Right lobe of liver (tissue), 6 donors: ENCODE measurements at regions not wholly inside any gene's neighbourhood (a gene's known extent, or its start where the extent isn't known, plus 50 kb on each side); places are given as distances from the start of the nearest gene placed in this dataset.

Source experiments
- ATAC-seq, 4 donors: fragments of 200-7000 bp; cut with Tn5 transposase; one replicate each; pipeline ENCODE4 v1.9.1; 2020; ENCODE audit warnings: mild to moderate bottlenecking in 4 of 4, moderate library complexity in 4 of 4
- DNase-seq, 3 donors: peaks; one replicate each; pipeline ENCODE4 v3.0.0-alpha.2; 2020
- H3K27ac ChIP-seq, 3 donors: fragments of 200-600 bp; one replicate each; pipeline ENCODE4 v1.8.0; 2022
- H3K27me3 ChIP-seq, 2 donors: fragments of 200-600 bp; one replicate each; pipeline ENCODE4 v1.8.0; 2022
- H3K36me3 ChIP-seq, 4 donors: fragments of 200-600 bp; sonication (generic) in 1 of 4; one replicate each; pipeline versions ENCODE4 v1.5.1 to v1.8.0; 2017 to 2022; ENCODE audit warnings: control low read depth in 1 of 4
- H3K4me1 ChIP-seq, 4 donors: fragments of 200-600 bp; sonication (generic) in 1 of 4; one replicate each; pipeline versions ENCODE4 v1.5.1 to v1.8.0; 2017 to 2022; ENCODE audit warnings: control low read depth in 1 of 4
- H3K4me3 ChIP-seq, 3 donors: fragments of 200-600 bp; one replicate each; pipeline ENCODE4 v1.8.0; 2022
- H3K9me3 ChIP-seq, 4 donors: fragments of 200-600 bp; sonication (generic) in 1 of 4; one replicate each; pipeline versions ENCODE4 v1.5.1 to v1.8.0; 2017 to 2022; ENCODE audit warnings: control low read depth in 1 of 4
- POLR2A ChIP-seq: fragments of 450-650 bp; IDR thresholded peaks from one replicate; pipeline ENCODE4 v1.6.1; 2017; ENCODE audit warnings: antibody characterized with exemption, mild to moderate bottlenecking
- WGBS: methylation state at CpG from one replicate; pipeline ENCODE4 v1.1.6; 2018; ENCODE audit warnings: low coverage, low lambda C conversion rate; ENCODE audit not compliant: insufficient coverage; ENCODE audit errors: missing lambda C conversion rate; 5-methylcytosine and 5-hydroxymethylcytosine counted together
- intact Hi-C, 2 donors: fragments of 100-400 bp; cut with DNase I; formaldehyde crosslinking; loops; one replicate each; pipeline versions ENCODE4 v1.11.2 to v1.14.1; 2022
- TF ChIP-seq, protein P1 (sequence below), 4 donors: fragments of 200-600 bp in 3 of 4; fragments of 450-650 bp in 1 of 4; IDR thresholded peaks; one replicate each; pipeline versions ENCODE4 v1.5.1 to v1.8.0; 2016 to 2022; ENCODE audit warnings: antibody characterized with exemption in 4 of 4, mild to moderate bottlenecking in 2 of 4
- donor health status: DM: no; HTN: yes; CAD: no.
- donor health status: DM: no; HTN: no; CAD: no.
- donor health status: DM: no; HTN: no; CAD: no.
- donor health status: DM: no; HTN: yes; CAD: no.
- donor health status: DM: no; HTN: yes; CAD: no.

DNA sequence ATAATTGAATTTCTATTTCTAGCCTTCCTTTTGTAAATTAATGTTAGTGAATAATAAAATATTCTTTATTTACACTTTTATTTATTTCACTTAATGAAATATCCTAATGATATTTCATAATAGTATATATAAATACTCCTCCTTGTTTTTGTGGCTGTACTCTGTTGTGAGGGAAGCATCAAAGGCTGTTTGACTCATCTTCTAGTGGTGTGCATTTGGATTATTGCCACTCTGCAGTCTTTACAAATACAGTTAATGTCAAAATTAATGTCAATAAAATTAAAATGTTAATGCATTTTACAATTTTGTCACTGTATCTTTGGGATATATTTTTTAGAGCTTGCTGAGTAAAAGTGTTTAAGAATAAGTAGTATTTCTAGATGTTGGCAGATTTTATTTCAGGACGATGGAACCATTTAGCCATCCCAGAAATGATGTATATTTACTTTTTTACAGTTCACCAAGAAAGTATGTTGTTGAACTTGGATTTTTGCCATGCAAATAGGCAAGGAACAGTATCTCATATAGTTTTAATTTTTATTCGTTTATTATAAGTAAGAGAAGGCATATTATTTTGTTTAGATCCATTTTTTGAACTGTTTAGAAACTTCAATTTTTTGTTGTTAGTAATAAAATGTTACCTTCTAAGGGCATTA lies 281.2 kb upstream of the SLITRK6 start:
- Histone ChIP-seq H3K9me3 (no peaks in the 10 kb centered on the region), H3K4me1 (no peaks in the 10 kb centered on the region), H3K27me3 (no peaks in the 10 kb centered on the region), H3K36me3 (no peaks in the 10 kb centered on the region), H3K27ac (no peak overlapping the region), H3K4me3 (no peak overlapping the region)
- TF ChIP-seq, protein P1, sequence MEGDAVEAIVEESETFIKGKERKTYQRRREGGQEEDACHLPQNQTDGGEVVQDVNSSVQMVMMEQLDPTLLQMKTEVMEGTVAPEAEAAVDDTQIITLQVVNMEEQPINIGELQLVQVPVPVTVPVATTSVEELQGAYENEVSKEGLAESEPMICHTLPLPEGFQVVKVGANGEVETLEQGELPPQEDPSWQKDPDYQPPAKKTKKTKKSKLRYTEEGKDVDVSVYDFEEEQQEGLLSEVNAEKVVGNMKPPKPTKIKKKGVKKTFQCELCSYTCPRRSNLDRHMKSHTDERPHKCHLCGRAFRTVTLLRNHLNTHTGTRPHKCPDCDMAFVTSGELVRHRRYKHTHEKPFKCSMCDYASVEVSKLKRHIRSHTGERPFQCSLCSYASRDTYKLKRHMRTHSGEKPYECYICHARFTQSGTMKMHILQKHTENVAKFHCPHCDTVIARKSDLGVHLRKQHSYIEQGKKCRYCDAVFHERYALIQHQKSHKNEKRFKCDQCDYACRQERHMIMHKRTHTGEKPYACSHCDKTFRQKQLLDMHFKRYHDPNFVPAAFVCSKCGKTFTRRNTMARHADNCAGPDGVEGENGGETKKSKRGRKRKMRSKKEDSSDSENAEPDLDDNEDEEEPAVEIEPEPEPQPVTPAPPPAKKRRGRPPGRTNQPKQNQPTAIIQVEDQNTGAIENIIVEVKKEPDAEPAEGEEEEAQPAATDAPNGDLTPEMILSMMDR (IDR thresholded peaks at IDR 0.05) = no peak
- TF ChIP-seq POLR2A = no peak
- whole genome bisulfite sequencing = 21% methylated on average over 2 of the region's 2 CpGs
- DNase-seq (no peak), ATAC-seq (no peak)
- intact Hi-C loops = no loop called here

DNA sequence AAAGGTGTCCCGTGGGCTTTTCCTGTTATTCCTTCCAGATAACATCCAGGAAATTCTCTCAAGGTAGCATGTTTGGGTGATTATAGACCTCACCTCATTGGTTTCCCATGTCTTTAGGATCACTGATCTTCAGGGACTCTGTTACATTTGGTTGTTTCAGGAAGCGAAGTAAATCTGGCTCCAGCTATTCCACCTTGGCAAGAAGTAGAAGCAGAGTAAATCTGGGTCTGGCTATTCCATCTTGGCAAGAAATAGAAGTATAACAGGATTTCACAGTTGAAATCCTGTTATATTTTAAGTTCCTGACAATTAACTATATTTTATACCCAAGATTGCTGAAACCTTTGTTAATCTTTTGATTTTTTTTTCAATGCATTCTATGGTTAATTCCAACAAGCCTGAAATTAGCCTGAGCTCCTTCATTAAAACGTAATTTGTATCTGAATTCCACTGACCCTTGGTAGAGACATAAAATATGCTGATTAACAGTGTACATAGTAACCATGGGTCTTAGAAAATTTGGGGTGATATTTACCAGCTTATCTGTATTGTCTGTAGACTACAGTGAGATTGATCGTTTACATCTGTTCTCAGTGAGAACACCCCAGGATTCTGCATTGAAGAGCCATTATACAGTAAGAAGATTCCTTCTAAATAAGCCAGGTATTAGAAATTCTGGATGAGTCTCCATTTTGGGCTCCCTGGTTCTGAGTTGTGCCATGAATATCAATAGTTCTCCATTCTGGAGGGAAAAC lies 267.6 kb upstream of the SLITRK6 start:
- Histone ChIP-seq H3K4me1 (no peaks in the 10 kb centered on the region), H3K36me3 (no peaks in the 10 kb centered on the region), H3K27me3 (no peaks in the 10 kb centered on the region), H3K27ac (no peak overlapping the region), H3K4me3 (no peak overlapping the region), H3K9me3 (no peaks in the 10 kb centered on the region)
- WGBS = 36% methylated on average over 4 of the region's 4 CpGs
- intact Hi-C loops = no loop called here
- TF ChIP-seq, protein P1 (IDR thresholded peaks at IDR 0.05) = no peak
- TF ChIP-seq POLR2A = no peak
- no peak for ATAC-seq
- no peak for DNase-seq

DNA sequence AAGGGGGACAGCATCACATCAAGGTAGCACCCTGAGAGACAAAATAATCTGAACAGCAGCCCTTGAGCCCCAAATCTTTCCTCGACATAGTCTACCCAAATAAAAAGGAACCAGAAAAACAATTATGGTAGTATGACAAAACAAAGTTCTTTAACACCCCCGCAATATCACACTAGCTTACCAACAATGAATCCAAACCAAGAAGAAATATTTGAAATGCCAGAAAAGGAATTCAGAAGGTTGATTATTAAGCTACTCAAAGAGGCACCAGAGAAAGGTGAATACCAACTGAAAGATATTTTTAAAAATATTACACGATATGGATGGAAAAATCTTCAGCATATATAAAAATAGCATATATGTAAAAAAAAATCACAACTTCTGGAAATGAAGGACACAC lies 252.9 kb upstream of the SLITRK6 start:
- Histone ChIP-seq H3K36me3 (no peaks in the 10 kb centered on the region), H3K27me3 (no peaks in the 10 kb centered on the region), H3K9me3 (no peaks in the 10 kb centered on the region), H3K27ac (no peak overlapping the region), H3K4me1 (no peaks in the 10 kb centered on the region), H3K4me3 (no peak overlapping the region)
- TF ChIP-seq, protein P1 (IDR thresholded peaks at IDR 0.05) = no peak
- TF ChIP-seq POLR2A = no peak
- 41% methylated on average over 3 of the region's 3 CpGs for WGBS
- intact Hi-C loops = no loop called here
- DNase-seq (no peak), ATAC-seq (no peak)

DNA sequence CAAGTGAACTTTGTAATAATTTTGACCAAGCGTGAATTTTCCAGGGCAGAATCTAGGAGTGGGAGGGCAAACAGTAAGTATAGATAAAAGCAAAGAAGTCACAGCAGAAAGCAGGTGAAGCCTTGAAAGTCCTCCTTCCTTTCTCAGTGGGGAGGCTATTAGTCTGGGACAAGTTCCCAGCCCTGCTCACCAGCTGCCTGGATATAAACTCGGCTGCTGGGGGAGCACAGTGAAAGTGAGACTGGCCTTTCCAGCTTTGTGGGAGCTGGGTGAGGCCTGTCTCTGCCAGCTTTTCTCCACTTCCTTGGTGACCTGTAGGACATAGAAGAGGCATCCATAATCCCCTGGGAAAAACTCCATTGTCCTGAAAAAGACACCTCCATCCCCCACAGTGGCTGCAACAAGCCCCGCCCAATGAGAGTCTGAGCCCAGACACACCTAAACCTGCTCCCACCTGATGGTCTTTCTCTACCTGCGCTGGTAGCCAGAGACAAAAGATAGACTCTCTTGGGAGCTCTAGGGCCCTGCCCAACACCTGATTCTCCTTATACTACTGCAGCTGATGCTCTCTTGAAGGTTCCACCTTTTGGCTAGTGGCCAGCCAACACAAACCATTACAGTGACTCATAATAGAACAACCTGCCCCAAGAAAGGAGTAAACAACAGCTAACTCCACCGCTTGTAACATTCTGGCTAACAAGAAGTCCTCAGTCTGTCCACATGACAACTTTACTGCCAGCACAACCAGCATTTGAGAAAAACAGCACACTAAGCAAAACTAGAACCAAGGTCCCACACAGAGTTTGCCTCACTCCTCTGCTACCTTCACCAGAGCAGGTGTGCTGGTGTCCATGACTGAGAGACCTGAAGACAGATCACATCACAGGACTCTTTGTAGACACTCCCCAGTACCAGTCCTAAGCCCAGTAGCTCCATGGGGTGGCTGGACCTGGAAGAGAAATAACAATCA lies 252.2 kb upstream of the SLITRK6 start:
- TF ChIP-seq, protein P1 (IDR thresholded peaks at IDR 0.05) = no peak
- TF ChIP-seq POLR2A = no peak
- Histone ChIP-seq H3K9me3 (no peaks in the 10 kb centered on the region), H3K4me1 (no peaks in the 10 kb centered on the region), H3K27ac (no peak overlapping the region), H3K36me3 (no peaks in the 10 kb centered on the region), H3K4me3 (no peak overlapping the region), H3K27me3 (no peaks in the 10 kb centered on the region)
- 69% methylated on average over 4 of the region's 5 CpGs for WGBS
- intact Hi-C loops = no loop called here
- ATAC-seq (no peak), DNase-seq (no peak)
